ENCODE measurements at regions not wholly inside any gene's neighbourhood (a gene's known extent, or its start where the extent isn't known, plus 50 kb on each side); places are given as distances from the start of the nearest gene placed in this dataset.

GRCh38 chr4:59966758-59967157 is 1233.4 kb upstream of the ADGRL3 start (continued):
- no peak for TF ChIP-seq CTCF (IDR thresholded peaks at IDR 0.05; ENCODE audit: control extremely low read depth in 1 of 3, insufficient read depth in 1 of 3, low read depth in 1 of 3, low read length in 3 of 3)
- TF ChIP-seq TEAD4 (IDR thresholded peaks at IDR 0.05; ENCODE audit: low read depth, low read length), result no peak
- no peak for TF ChIP-seq SP2 (IDR thresholded peaks at IDR 0.05; ENCODE audit: low read length)
- TF ChIP-seq SP4 (IDR thresholded peaks at IDR 0.05; ENCODE audit: low read length), result no peak
- no peak for TF ChIP-seq EP300 (IDR thresholded peaks at IDR 0.05; ENCODE audit: borderline replicate concordance in 1 of 2, low read depth in 2 of 2, low read length in 2 of 2)
- TF ChIP-seq EGR1 (IDR thresholded peaks at IDR 0.05; ENCODE audit: borderline replicate concordance, low read depth, low read length), result no peak
- TF ChIP-seq CTBP2 (IDR thresholded peaks at IDR 0.05; ENCODE audit: borderline replicate concordance, insufficient read depth, insufficient read length, low read length), result no peak
